Stomach (tissue), 8 donors: ENCODE measurements at regions not wholly inside any gene's neighbourhood (a gene's known extent, or its start where the extent isn't known, plus 50 kb on each side); places are given as distances from the start of the nearest gene placed in this dataset.
"Not testable (repeated sequence)": the region's sequence is repeated elsewhere in the genome, so short reads cannot be mapped to it uniquely, and the experiment has no call there.

Experiments used
- DNase-seq, 2 donors: peaks; one replicate each; pipeline versions ENCODE4 v3.0.0 to v3.0.0-alpha.2; 2013 to 2019
- H3K27ac ChIP-seq, 5 donors: fragments of 200-600 bp in 4 of 5; sonication (generic) in 4 of 5; one replicate each; pipeline ENCODE4 v1.5.1; 2013 to 2019; ENCODE audit warnings: mild to moderate bottlenecking in 1 of 5, moderate library complexity in 1 of 5
- H3K27me3 ChIP-seq, 3 donors: fragments of 200-600 bp; sonication (generic); one replicate each; pipeline ENCODE4 v1.5.1; 2017 to 2019; ENCODE audit warnings: mixed run types in 1 of 3
- H3K36me3 ChIP-seq, 4 donors: fragments of 200-600 bp; sonication (generic); 1 replicate in 3 of 4; 2 replicates in 1 of 4; pipeline ENCODE4 v1.5.1; 2016 to 2019
- H3K4me1 ChIP-seq, 4 donors: fragments of 200-600 bp; sonication (generic); one replicate each; pipeline ENCODE4 v1.5.1; 2016 to 2019
- H3K4me3 ChIP-seq, 4 donors: fragments of 200-600 bp; sonication (generic) in 3 of 4; one replicate each; pipeline ENCODE4 v1.5.1; 2016 to 2019; ENCODE audit warnings: mild to moderate bottlenecking in 1 of 4
- H3K9me3 ChIP-seq, 4 donors: fragments of 200-600 bp; sonication (generic); one replicate each; pipeline ENCODE4 v1.5.1; 2016 to 2019
- CTCF ChIP-seq, 7 experiments: fragments of 450-650 bp in 4 of 7; fragments of 200-600 bp in 3 of 7; sonication (generic) in 3 of 7; IDR thresholded peaks; one replicate each; pipeline ENCODE4 v1.5.1; 2016 to 2019; ENCODE audit warnings: antibody characterized with exemption in 7 of 7, control low read depth in 2 of 7, mild to moderate bottlenecking in 1 of 7
- EP300 ChIP-seq: sonication (generic); formaldehyde crosslinking; IDR thresholded peaks from one replicate; pipeline ENCODE4 v1.6.1; 2017; ENCODE audit warnings: antibody characterized with exemption
- POLR2A ChIP-seq, 4 donors: fragments of 450-650 bp; IDR thresholded peaks; one replicate each; pipeline ENCODE4 v1.6.1; 2016; ENCODE audit warnings: antibody characterized with exemption in 4 of 4, control low read depth in 2 of 4, mild to moderate bottlenecking in 1 of 4, moderate library complexity in 1 of 4
- POLR2AphosphoS5 ChIP-seq, 3 donors: sonication (generic); formaldehyde crosslinking; IDR thresholded peaks; one replicate each; pipeline ENCODE4 v1.6.1; 2016; ENCODE audit warnings: antibody characterized with exemption in 3 of 3
- WGBS, 5 donors: extraction: QIAGEN DNeasy Blood & Tissue Kit in 3 of 5; methylation state at CpG; one replicate each; pipeline versions ENCODE4 v1.1.5 to v1.1.7; 2013 to 2018; 5-methylcytosine and 5-hydroxymethylcytosine counted together
- intact Hi-C: fragments of 100-400 bp; cut with DNase I; formaldehyde crosslinking; loops from one replicate; pipeline ENCODE4 v1.15.1; 2023; ENCODE audit warnings: low total_unique reads
- donor health status: healthy with polysubstance abuse.
- donor health status: Bipolar disorder and iron deficiency.
- donor health status: healthy.

DNA sequence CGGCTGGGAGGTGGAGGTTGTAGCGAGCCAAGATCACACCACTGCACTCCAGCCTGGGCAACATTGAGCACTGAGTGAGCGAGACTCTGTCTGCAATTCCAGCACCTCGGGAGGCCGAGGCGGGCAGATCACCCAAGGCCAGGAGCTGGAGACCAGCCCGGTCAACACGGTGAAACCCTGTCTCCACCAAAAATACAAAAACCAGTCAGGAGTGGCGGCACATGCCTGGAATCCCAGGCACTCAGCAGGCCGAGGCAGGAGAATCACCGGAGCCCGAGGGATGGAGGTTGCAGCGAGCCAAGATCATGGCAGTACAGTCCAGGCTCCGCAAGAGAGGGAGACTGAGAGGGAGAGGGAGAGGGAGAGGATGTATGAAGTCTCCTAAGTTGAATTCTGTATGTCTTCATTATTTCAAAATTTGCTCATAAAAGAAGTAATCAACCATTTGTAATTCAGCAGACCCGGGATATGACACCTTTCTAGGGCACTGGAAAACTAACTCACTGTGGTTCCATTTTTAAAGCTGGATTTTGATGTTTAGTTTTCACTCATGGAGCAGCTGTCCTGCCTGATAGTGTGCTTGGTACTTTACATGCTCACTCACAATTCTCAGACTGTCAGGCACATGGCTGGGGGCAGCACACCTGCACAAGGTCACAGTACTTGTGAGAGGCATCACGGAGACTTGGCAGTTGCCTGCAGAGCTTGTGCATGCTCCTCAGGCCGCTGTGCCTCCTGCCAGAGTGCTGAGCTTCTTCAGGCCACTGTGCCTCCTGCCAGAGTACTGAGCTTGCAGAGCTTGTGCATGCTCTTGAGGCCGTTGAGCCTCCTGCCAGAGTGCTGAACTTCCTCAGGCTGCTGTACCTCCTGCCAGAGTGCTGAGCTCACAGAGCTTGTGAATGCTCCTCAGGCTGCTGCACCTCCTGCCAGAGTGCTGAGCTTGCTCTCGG lies 106.2 kb downstream of the ERMARD start:
- Histone ChIP-seq H3K27me3 (no peaks in the 10 kb centered on the region), H3K9me3 (peaks cover 2 to 21% (median 14%) of the 10 kb centered on the region in 4 donors), H3K4me1 (peaks cover 0 to 8% (median 5%) of the 10 kb centered on the region in 4 donors), H3K36me3 (no peaks in the 10 kb centered on the region), H3K27ac (no peak overlapping the region), H3K4me3 (no peak overlapping the region)
- DNase-seq, result peak in 1 of 2 donors; percentile 11
- intact Hi-C loops, result no loop called here
- WGBS, 5 donors, result 83 to 93% (median 90%) methylated on average over 17 to 19 of the region's 19 CpGs
- TF ChIP-seq POLR2AphosphoS5 (IDR thresholded peaks at IDR 0.05) (no peak), CTCF (IDR thresholded peaks at IDR 0.05) (no peak), POLR2A (IDR thresholded peaks at IDR 0.05) (no peak), EP300 (no peak)

GRCh38 chr6:169856442-169857342 lies 105.3 kb downstream of the ERMARD start:
- 87 to 97% (median 93%) methylated on average over 34 to 49 of the region's 49 CpGs for WGBS, 5 donors
- peaks cover 2 to 21% (median 14%) of the 10 kb centered on the region in 4 donors for H3K9me3 ChIP-seq
- H3K27ac ChIP-seq, intact Hi-C loops, H3K4me3 ChIP-seq, H3K36me3 ChIP-seq, H3K4me1 ChIP-seq, H3K27me3 ChIP-seq: not testable (repeated sequence)
- DNase-seq, result peak in 1 of 2 donors; percentile 21

GRCh38 chr6:169854813-169855212 lies 103.4 kb downstream of the ERMARD start:
- 87 to 97% (median 93%) methylated on average over 4 of the region's 4 CpGs for WGBS, 5 donors
- TF ChIP-seq EP300, result no peak
- TF ChIP-seq POLR2AphosphoS5 (IDR thresholded peaks at IDR 0.05), result no peak
- TF ChIP-seq POLR2A (IDR thresholded peaks at IDR 0.05), result no peak
- no peak for TF ChIP-seq CTCF (IDR thresholded peaks at IDR 0.05)

GRCh38 chr6:169854083-169854725 lies 102.8 kb downstream of the ERMARD start:
- H3K27ac ChIP-seq, result no peak overlapping the region
- H3K9me3 ChIP-seq, result peaks cover 2 to 21% (median 14%) of the 10 kb centered on the region in 4 donors
- peak in 1 of 2 donors; percentile 19 for DNase-seq
- 90 to 94% (median 94%) methylated on average over 8 to 12 of the region's 12 CpGs for WGBS, 5 donors
- H3K36me3 ChIP-seq, result no peaks in the 10 kb centered on the region
- H3K27me3 ChIP-seq, result no peaks in the 10 kb centered on the region
- H3K4me3 ChIP-seq, result no peak overlapping the region
- H3K4me1 ChIP-seq, result no peaks in the 10 kb centered on the region
- intact Hi-C loops, result no loop called here
- no peak for TF ChIP-seq POLR2A (IDR thresholded peaks at IDR 0.05)
- TF ChIP-seq EP300, result no peak
- TF ChIP-seq CTCF (IDR thresholded peaks at IDR 0.05), result no peak
- no peak for TF ChIP-seq POLR2AphosphoS5 (IDR thresholded peaks at IDR 0.05)

More at GRCh38 chr6:169854813-169855212, 103.4 kb downstream of the ERMARD start:
- H3K27me3 ChIP-seq, result no peaks in the 10 kb centered on the region
- H3K9me3 ChIP-seq, result peaks cover 2 to 21% (median 14%) of the 10 kb centered on the region in 4 donors
- H3K27ac ChIP-seq, result no peak overlapping the region
- intact Hi-C loops, result no loop called here
- no peaks in the 10 kb centered on the region for H3K36me3 ChIP-seq
- peak in 1 of 2 donors; percentile 10 for DNase-seq
- H3K4me3 ChIP-seq, result no peak overlapping the region
- H3K4me1 ChIP-seq, result no peaks in the 10 kb centered on the region
